HG03558 (cell line): ENCODE measurements at regions not wholly inside any gene's neighbourhood (a gene's known extent, or its start where the extent isn't known, plus 50 kb on each side); places are given as distances from the start of the nearest gene placed in this dataset.

Experiments
- ATAC-seq: cut with Tn5 transposase; IDR thresholded peaks from one replicate; pipeline ENCODE4 v1.9.1; 2021; ENCODE audit warnings: moderate number of reproducible peaks; ENCODE audit not compliant: unreplicated experiment; ENCODE audit errors: extremely low read depth

DNA sequence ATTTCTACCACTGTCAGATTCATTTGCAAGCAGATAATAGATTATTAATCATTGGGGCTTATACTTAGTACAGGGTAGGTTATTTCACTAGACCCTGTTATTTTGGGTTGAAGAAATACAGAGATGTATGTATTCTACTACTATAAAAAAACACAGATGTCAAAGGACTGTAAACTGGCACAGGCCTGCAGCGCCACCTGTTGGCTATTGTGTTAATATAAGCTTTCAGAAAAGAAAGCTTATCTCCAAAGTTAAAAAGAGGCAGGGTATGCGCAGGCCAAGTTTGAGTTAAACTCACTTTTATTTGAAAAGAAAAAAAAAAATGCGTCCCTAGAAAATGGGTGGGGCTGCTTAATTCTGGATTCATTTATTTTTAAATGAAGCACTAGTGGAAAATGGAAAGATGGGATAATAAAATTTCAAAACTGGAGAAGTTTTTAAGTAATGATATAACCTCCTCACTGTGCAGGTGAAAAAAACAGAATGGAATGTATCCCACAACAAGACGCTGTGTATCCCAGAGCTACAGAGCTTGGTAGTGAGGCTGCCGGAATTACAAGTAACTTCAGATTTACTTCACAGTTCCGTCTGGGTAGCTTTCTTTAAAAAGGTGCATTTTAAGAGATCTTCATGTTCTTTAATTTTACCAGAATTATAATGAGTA, 407.2 kb upstream of the TGFBR2 start:
- no peak for ATAC-seq

DNA sequence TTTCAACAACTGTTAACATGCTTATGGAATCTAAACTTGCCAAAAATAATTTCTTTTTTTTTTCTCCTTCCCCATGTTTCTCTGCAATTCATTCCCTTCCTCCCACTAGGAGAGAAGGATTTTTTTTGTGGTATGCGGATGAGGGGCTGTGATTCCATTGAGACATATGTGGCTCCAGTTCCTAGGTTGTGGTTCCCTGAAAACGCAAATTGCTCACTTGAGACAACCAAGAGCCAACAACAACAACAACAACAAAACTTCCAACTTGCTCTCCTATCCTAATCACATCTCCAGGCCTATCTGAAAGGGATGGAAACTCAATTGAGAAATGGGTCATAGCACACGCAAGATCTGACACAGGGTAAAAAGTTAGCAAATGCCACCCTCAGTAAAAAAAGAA, 406.5 kb upstream of the TGFBR2 start:
- no peak for ATAC-seq

DNA sequence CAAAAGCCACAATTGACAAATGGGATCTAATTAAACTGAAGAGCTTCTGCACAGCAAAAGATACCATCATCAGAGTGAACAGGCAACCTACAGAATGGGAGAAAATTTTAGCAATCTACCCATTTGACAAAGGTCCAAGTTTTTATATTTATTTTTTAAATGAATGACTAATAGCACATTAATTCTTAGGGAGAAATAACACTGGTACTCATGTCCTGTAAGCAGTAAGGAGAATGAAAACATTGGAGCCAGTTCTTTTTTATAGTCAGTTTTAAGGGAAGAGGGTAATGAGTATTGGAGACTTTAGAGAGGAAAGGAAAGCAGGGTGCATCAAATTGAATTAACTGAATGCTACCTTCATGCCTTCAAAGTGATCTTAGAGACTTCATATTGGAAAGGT, 404.7 kb upstream of the TGFBR2 start:
- ATAC-seq, result no peak

DNA sequence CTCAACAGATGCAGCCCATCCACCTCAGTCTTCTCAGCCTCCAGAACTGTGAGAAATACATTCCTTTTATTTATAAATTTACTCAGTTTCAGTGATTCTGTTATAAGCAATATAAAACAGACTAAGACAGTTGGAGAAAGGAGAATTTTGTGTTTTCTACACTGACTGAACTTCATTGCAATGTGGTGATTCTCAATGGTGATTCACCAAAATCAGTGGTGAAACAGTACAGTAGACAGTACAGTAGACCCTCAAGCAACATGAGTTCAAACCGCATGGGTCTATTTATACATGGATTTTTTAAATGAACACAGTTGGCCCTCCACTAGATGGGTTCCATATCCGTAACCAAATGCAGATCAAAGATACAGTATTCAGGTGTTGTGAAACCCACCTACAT, 403.1 kb upstream of the TGFBR2 start:
- no peak for ATAC-seq

DNA sequence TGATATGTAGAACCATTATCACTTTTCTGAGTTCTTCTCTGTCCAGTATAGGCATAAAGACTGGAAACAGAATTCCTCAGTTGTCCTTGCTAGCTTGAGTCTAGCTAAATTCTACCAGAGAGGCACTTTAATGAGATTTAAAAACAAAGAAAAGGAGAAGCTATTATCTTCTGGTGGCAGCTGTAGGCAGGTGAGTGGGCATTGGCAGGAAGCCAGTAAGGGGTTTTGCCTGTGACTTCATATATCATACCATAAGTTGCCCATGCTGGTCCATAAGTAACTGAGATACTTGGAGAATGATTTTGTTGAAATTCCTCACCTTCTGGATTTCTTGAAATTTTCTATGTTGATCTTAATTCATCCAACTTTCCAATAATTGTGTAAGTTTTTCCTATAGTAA, 402.3 kb upstream of the TGFBR2 start:
- ATAC-seq, result no peak

DNA sequence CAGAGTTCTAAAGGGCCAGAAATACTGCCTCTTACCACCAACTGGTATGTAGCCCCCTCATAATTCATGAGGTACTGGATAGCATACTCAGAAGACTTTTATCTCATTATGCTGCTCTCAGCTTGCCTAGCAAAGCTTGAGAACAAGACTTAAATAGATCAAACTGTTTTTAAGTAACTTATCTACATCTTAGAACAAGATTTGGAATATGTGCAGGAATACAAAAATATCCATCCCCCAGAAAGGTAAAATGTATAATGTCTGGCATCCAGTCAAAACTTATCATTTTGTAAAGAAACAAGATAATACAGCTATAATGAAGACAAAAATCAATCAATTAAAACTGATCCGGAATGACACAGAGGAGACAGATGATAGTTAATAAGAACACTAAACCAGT, 400.4 kb upstream of the TGFBR2 start:
- ATAC-seq, result no peak

DNA sequence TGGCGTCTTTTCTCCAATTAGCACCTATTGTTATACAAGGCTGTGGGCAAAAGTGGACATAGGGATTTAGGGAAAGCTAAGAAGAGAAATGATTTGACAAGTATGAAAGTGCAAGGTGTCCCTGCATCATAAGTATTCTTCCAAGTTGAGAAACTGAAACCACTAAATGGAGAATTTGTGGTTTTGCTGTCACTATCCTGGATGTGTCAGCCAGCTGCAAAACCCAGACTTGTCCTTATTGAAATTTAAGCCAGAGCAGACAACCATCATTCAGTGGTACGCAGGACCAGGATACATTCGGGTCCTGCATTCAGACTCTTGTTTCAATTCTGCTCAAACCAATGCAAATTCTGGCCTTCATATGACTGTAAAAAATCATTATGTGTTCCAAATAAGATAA, 384.8 kb upstream of the TGFBR2 start:
- no peak for ATAC-seq

DNA sequence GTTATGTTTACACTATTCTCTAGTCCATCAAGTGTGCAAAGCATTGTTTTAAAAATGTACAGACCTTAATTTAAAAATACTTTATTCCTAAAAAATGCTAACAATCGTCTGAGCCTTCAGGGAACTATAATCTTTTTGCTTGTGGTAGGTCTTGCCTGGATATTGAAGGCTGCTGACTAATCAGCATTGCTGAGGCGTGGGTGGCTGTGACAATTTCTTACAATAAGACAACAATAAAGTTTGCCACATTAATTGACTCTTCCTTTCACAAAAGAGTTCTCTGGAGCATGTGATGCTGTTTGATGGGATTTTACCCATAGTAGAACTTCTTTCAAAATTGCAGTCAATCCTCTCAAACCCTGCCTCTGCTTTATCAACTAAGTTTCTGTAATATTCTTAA, 384.0 kb upstream of the TGFBR2 start:
- ATAC-seq, result no peak

DNA sequence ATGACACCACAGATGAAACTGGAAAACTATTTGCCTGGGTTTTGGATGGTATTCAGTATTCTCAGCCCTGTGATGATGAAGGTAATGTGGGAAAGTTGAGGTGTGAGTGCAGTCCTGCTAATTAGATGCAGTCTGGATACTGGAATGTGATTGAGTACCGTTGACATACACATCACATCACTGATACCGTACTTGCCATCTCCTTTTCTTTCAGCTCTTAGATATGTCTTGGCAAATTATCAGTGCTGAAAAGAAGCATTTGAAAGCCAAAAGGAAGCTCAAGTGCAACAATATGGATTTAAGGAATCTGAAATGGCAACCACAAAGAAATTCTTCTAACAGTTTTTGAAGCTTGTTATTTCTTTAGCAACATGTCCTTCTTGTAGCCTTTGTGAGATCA, 381.4 kb upstream of the TGFBR2 start:
- no peak for ATAC-seq

DNA sequence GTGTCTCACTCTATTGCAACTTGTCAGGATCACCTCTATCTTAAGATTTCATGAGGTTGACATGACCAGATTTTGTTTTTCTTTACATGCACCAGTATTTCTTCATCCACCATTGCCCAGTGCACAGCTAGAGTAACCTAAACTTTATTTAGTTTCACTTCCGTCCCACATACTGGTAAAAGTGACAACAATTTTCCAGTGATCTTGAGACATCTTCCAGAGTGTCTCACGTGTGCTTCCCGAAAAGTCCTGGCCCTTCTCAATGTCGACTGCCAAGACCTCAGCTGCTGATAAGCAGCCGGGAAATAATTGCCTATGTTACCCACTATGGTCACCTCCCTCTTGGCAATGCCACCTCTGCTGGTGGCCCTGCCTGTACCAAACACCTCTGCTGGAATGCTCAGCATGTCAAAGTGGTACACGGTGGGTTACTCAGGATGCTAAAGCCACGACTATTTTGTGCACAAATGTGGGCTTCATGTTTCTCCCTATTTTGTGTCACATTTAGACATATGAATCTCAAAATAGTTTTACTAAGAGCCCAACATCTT, 379.7 kb upstream of the TGFBR2 start:
- ATAC-seq, result no peak

DNA sequence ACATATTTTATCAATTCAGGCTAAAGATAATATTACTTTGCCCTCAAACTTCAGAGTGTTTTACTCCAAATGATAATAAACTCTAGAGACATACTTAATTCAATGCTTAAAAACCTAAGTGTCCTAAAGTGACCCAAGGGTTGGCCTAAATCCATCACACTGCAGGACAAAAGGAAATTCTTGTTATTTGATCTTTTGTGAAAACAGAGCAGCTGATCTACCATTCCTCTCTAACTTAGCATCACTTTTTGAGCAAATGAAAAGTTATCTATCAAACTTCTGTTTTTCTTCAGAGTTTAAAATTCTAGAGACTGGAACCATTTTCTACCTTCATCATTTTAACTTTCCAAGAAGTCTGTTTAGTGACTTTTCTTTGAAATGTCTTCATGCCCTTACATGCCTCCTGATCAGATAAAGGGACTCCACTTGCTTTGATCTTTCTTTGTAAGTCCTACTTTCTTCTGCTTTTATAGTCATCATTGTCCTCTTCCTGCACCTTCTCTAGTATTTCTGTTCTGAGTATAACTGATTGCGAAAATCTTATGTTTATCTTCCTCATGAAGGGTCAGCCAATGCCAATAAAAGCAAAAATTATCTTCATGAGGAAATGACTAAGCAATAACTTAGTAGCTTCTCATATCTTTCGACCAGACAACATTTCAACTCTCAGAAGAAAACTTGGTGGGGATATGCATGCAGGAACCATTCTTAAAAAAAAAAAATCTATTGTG, 378.7 kb upstream of the TGFBR2 start:
- no peak for ATAC-seq

DNA sequence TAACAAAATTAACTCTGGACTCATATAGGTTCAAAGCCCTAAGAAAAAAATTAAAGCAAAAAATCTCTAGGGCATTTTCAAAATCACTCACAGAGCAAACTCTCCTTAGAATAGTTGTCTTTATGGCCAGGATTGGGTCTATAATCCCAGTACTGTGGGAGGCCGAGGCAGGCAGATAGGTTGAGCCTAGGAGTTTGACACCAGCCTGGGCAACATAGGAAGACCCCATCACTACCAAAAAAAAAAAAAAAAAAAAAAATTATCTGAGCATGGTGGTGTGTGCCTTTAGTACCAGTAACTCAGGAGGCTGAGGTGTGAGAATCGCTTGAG, 378.1 kb upstream of the TGFBR2 start:
- ATAC-seq, result no peak

DNA sequence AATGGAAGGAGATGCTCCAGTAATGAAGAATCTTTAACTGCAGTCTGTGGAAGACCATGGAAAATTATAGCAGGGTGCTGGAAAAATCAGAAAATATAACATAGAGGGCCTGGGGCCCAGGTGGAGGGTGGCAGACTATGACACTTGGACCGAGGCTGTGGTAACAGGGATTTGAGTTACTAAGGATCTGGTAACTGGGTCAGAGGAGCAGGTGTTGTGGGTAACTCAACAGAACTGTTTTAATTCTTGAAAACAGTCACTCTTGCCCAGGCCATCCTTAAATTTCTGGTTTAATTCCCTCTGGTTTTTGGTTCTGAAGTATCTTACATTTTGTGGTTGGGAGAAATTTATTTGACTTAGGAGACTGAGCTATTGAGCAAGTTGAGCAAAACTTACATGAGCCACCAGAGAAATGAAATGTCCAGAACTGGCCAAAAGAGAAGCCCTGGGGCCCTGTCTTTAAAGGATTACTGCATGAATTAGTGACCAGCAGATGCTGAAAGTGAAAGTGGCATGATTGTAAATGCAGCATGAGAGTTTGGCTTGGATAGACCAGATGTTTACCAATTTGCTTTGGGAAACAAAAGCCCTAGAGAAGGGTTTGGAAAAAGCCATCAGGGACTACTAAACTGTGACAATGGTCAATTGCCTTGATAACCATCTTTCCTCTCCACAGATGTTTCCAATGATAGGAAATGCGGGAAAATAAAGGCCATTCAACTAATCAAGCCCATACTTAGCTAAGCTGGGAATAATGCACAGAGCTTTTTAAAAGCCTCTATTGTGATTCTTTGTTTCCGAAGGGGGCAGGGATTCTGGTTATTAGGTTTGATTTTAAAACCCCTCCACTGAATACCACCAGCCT, 374.9 kb upstream of the TGFBR2 start:
- ATAC-seq, result no peak

DNA sequence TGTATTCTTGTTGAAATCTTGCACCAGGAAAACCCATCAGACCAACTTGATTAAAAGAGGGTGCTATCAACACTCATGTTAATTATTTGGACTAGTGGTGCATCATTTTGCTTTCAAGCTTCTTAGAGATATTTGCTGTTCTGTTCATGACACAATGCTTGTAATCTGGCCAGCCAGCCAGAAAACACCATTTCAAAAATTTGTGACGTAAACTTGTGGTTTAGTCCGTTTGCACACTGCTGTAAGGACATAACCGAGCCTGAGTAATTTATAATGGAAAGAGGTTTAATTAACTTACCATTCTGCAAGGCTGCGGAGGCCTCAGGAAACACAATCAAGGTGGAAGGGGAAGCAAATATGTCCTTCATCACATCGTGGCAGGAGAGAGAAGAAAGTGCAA, 374.3 kb upstream of the TGFBR2 start:
- ATAC-seq, result no peak

DNA sequence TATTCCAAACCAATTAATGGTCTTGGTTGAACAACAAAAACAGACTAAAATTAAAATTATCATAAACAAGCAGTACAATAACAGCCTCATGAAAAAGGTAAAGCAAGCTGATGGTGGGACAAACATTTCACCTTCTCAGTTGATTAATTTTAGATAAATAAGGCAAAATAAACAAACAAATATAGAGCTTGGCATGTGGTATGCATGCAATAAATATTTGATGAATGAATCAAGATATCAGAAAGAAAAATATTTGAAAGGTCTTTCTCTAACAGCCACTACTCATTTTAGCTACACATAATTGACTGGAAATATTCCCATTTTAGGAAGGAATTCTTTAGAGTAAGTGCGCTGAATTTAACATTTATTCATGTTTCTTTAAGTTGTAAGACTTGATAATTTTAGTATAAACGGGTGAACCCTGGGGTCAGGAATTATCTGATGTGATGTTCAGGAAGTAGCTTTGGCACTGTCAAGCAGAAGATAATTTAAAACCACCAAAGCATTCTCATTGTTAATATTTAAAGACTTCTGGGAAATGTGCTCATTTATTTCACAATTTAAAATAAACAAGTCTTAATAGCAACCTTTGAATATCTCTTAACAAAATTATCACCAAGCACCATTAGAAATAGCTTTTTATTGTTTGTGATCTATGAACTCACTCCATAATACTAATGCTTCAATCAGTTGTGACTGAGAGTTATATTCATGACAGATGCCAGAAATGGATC, 372.3 kb upstream of the TGFBR2 start:
- no peak for ATAC-seq

DNA sequence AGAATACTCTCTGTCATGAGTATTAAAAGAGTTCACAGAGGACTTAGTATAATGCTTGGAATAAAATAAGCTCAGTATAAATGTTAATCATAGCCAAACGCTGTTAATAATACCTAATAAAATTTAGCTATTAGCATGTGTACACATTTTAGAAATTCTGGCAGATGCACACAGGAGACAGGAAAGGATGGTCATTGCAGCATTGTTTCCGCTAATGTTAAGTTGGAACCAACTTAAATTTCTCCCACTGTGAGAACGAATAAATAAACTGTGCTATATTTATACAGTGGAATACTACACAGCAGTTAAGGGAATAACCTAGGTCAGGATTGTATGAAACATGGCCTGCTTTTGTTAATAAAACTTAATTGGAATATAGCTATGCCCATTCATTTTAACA, 370.4 kb upstream of the TGFBR2 start:
- ATAC-seq, result no peak

DNA sequence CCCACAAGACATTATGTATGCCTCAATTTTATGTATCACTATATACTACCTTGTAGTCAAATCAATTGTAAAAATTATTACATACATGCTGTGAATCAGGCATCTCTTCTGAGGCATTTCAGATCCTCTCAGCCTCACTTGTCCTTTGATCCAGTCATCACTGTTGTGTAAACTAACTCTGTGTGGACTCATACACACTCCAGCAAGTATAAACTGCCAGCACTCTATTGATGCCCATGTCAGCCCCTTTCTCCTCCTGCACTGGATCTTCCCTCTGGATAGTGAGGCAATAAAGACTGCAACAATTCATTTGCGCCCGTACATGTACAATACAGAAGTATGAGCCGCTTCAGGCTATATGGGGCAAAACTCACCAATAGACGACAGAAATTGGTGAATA, 364.7 kb upstream of the TGFBR2 start:
- ATAC-seq, result no peak

DNA sequence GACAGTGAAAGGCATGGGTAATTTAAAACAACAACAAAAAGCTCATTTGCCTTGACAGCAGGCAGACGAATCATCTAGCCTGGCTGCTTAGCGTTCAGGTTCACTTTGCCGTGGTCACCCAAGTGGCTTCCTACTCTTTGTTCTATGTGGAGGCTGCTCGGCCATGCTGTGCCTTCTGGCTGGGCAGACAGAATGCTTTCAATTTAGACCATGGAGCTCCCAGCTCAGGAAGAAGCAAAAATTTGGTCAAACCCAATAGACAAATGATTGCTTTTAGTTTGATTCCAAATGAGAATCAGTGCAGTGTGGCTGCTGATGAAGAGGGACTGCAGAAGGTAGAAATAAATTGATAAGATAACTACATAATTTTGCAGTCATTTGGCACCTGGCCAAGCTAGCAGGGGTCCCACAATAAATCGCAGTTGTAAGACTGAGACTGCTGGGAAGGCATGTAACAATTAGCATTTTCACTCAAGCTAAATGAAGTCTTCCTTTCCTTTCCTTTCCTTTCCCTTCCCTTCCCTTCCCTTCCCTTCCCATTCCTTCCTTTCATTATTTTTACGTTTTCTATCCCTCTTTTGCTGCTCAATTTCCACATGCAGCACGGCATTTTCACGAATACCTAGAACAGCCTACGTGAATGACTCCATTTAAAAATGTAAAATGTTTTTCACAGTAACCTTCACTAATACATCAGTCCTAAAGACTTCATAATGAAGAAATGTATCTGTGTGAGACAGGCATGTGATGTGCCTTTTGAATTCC, 360.4 kb upstream of the TGFBR2 start:
- ATAC-seq, result no peak

DNA sequence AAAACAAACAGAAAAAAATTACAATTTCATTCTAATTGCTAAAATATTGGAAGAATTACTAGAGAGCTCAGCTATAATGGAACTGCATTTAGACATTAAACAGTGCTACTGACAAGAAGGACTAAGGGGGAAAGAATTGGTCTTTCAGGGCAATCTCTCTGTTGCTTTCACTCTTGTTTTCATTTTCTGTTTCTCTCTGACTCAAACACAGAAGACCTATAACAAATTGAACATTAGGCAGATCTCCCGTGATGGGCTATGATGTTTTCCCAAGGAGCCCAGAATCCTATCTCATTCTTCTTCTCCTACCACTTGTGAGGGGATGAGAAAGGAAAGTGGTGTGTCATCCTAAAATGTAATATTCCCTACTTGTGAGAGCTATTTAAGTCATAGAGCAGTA, 358.0 kb upstream of the TGFBR2 start:
- peak; percentile 97 for ATAC-seq

DNA sequence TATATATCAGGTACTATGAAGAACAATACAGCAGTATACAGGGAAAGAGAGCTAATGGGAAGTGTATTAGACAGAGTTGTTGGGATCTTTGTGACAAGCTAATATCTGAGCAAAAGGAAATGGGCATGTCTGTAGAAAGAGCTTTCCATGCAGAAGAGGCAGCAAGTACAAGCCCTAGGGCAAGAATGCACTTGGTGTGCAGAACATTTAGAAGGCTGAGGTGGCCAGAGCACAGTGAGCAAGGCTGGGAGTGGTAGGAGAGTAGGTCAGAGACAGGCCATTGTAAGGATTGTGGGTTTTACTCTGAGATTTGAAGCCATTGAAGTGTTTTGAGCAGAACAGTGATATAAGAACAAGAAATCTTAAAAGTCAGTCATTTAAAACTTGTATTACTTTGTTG, 353.9 kb upstream of the TGFBR2 start:
- no peak for ATAC-seq
